LNCAP (cell line): ENCODE measurements at regions not wholly inside any gene's neighbourhood (a gene's known extent, or its start where the extent isn't known, plus 50 kb on each side); places are given as distances from the start of the nearest gene placed in this dataset.

Source experiments
- TF ChIP-seq, protein P1 (sequence below): fragments of 450-650 bp; IDR thresholded peaks from 2 replicates; pipeline ENCODE4 v1.5.1; 2017; ENCODE audit warnings: mild to moderate bottlenecking

DNA sequence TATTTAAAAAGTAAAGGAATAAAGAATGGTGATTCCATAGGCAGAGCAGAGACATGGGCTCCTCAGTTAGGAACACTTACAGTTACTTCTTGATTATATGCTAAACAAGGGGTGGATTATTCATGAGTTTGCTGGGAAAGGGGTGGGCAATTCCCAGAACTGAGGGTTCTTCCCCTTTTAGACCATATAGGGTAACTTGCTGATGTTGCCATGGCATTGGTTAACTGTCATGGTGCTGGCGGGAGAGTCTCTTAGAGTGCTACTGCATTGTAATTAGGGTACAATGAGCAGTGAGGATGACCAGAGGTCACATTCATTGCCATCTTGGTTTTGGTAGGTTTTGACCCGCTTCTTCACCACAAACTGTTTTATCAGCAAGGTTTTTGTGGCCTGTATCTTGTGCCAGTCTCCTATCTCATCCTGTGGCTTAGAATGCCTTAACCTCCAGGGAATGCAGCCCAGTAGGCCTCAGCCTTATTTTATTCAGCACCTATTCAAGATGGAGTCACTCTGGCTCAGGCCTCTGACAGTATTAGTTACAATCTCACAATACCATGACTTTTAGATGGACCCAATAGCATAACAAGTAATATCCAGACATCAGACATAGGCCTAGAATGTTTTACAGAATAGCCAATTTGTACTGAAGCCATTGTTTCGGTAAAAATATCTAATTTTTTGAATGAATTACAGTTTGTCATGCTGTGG lies 106.8 kb downstream of the ZBTB18 start:
- TF ChIP-seq, protein P1, sequence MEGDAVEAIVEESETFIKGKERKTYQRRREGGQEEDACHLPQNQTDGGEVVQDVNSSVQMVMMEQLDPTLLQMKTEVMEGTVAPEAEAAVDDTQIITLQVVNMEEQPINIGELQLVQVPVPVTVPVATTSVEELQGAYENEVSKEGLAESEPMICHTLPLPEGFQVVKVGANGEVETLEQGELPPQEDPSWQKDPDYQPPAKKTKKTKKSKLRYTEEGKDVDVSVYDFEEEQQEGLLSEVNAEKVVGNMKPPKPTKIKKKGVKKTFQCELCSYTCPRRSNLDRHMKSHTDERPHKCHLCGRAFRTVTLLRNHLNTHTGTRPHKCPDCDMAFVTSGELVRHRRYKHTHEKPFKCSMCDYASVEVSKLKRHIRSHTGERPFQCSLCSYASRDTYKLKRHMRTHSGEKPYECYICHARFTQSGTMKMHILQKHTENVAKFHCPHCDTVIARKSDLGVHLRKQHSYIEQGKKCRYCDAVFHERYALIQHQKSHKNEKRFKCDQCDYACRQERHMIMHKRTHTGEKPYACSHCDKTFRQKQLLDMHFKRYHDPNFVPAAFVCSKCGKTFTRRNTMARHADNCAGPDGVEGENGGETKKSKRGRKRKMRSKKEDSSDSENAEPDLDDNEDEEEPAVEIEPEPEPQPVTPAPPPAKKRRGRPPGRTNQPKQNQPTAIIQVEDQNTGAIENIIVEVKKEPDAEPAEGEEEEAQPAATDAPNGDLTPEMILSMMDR: no peak

DNA sequence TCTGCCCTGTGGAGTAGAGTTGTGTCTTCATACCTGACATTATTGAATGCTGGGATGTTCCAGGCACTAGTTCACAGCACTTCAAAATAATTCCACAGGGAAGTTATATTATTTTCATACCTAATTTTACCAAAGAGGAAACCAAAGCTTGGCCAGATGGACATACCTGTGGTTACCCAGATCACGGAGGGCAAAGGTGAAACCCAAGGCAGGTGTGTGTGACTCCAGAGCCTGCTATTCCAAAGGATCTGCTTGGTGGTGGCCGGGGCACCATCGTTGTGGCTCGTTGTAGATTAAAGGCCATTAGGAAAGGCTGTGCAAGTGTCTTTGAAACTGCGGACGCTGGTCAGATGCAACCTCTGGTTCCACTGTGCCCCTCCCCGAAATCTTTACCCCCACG lies 108.6 kb downstream of the ZBTB18 start:
- TF ChIP-seq, protein P1: no peak

DNA sequence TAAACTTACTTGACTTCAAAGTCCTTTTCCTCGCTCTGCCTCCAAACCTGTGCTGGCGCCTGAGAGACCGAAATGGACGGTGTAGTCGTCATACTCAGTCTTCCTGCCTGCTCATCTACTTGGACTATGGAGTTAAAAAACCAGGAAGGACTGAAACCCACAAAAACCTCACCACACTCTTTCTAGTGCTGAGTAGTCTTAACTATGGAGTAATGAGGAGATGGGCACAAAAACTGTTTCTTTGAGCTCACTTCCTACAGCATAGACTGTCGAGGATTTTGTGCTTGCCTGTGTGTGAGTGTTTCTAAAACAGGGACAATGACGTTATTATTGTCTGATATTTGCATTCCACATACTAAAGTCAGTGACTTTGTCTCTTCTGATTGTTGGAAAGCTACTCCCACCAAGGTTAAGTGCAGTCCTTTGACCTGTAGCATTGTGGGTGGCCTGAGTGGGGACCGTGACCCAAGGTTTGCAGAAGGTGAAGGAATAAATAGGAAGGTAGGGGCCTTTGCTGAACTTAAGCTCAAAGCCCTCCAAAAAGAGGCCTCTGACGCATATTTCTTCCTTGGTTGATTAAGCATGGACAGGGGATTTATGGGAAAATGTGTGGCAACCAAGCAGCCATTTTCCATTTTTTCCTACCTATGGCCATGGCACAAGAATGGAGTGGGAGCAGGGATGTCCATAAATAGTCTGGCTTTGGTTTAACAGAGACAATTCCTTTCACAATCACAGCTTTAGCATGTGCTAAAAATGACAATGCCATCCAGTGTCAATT lies 109.6 kb downstream of the ZBTB18 start:
- TF ChIP-seq, protein P1: no peak

DNA sequence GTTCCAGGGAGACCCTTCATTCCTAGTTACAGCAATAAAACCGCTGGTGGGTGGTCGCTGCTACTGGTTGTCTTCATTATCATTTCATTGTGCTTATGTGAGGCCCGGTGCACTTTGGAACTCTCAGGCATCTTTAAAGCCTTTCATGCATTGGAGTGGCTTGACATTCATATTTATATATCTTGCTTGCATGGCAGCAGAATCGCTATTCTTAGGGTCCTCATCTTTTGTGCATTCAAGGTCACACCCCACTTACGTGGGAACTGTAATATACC lies 110.1 kb downstream of the ZBTB18 start:
- TF ChIP-seq, protein P1: no peak

DNA sequence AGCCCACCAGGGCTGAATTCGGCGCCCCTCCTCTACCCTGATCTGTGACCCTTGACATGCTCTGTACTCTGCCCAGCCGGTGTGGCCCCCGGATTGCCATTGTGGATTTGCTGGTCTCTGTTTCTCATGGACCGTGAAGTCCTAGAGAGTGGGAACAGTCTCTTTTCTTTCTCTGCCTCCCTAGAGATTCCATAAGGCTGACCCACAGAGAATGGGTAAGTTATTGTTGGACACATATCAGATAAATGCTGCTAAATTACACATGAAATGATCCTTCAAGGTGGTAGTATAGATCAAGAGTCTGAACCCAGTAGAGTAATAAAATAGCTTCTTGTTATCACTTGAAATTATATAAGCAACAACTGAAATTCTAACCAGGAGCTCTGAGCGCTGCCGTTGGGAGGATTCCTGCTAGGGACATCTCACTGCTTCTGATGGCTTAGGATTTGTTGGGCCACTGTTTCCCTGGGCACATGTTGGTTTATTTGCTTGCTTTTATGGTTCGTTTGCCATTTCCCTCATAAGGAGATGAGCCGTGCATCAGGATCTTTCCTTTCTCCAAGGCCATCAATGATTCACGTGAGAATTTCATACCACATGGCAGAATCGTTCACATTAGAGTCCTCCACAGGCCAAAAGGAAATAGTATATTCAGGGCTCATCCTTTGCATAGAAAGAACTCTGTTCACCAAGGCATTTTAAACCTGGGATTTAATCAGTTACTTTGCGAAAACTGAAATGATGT lies 111.9 kb downstream of the ZBTB18 start:
- TF ChIP-seq, protein P1: no peak

DNA sequence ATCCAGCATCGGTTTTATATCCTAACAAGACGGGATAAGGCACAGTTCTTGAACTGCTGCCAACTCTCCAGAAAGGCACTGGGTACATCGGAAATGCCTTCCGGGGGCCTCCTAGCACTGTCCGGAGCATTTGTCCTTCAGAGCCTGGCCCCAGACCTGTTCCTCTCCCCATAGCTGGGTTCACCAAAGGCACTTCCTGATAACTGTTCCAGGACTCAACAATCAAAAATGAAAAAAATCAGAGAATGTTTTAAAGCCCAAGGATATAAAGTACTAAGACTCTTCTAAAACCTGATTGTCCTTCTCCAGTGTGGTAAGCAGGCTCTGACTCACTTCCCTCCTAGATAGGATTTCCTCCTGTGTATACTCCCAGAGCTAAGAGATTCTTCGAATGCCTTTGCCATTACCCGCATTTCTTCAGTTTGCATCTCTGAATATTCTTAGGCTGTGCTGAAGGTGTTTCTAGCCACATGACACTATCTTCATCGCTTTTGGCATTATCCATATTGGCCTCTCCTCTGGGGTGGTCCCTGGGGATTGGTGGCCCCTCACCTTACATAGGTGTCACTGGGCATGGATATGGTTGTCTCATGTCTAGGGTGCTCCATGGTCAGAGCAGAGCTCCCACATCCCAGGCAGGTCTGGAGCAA lies 112.9 kb downstream of the ZBTB18 start:
- TF ChIP-seq, protein P1: no peak

DNA sequence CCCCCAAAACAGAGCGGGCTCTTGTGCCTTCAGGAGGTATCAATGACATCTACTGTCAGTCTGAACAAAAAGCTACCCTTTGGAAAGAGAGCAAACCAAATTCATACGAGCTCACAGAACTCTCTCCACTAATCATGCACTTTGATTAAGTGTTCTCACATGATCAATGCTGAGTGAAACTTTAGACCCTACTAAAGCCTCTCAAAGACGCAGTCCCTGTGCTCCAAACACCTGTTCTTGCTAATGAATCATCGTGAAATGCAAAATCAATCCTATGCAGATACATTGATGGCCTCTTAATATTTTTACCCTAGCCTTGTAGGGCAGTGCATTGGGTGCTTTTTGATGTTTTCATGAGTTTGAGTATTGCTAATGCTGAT lies 113.4 kb downstream of the ZBTB18 start:
- TF ChIP-seq, protein P1: no peak
